H1 (cell line): ENCODE measurements at regions not wholly inside any gene's neighbourhood (a gene's known extent, or its start where the extent isn't known, plus 50 kb on each side); places are given as distances from the start of the nearest gene placed in this dataset.

ENCODE experiments used
- CTCF ChIA-PET: fragments of 300-600 bp; sonication (Branson Sonifier 250); formaldehyde crosslinking; loops from one replicate; lab custom pipeline; 2021; ENCODE audit not compliant: partially characterized antibody; lab: Charles Lee
- POLR2A ChIA-PET: fragments of 300-600 bp; sonication (Branson Sonifier 250); formaldehyde crosslinking; loops from one replicate; lab custom pipeline; 2021; ENCODE audit warnings: inconsistent platforms; ENCODE audit not compliant: partially characterized antibody; lab: Charles Lee
- DNase-seq, 2 experiments: peaks; one replicate each; pipeline versions ENCODE4 v3.0.0 to v3.0.0-alpha.2; 2010 to 2022; ENCODE audit warnings: low spot score in 2 of 2, low read depth in 1 of 2, mixed read lengths in 1 of 2
- FAIRE-seq: peaks from 2 replicates; lab custom pipeline; 2011; peaks lifted over from hg19 to GRCh38; lab: Jason Lieb, UNC
- H2AFZ ChIP-seq: 2 replicates; pipeline ENCODE4 v1.8.1; 2012; ENCODE audit warnings: low read length, inconsistent platforms
- H2AK5ac ChIP-seq: 2 replicates; pipeline ENCODE4 v1.6.1; 2013; ENCODE audit warnings: low read depth, low read length
- H2BK120ac ChIP-seq: replicated peaks from 2 replicates; pipeline ENCODE3; 2013; ENCODE audit warnings: low read depth, low read length, inconsistent platforms
- H2BK12ac ChIP-seq: 2 replicates; pipeline ENCODE4 v1.6.1; 2013; ENCODE audit warnings: low read depth, low read length
- H2BK15ac ChIP-seq: 2 replicates; pipeline ENCODE4 v1.6.1; 2013; ENCODE audit warnings: low read length
- H2BK20ac ChIP-seq: 2 replicates; pipeline ENCODE4 v1.6.1; 2013; ENCODE audit warnings: low read length
- H2BK5ac ChIP-seq: 2 replicates; pipeline ENCODE4 v1.6.1; 2013; ENCODE audit warnings: low read depth, low read length
- H3K14ac ChIP-seq: 2 replicates; pipeline ENCODE4 v1.6.1; 2013; ENCODE audit warnings: inconsistent platforms; ENCODE audit not compliant: insufficient read length
- H3K18ac ChIP-seq: 2 replicates; pipeline ENCODE4 v1.6.1; 2013; ENCODE audit warnings: low read length; ENCODE audit errors: extremely low read depth
- H3K23ac ChIP-seq: 2 replicates; pipeline ENCODE4 v1.6.1; 2013; ENCODE audit warnings: inconsistent platforms; ENCODE audit not compliant: insufficient read length
- H3K23me2 ChIP-seq: 2 replicates; pipeline ENCODE4 v1.6.1; 2013; ENCODE audit warnings: low read depth, low read length
- H3K27ac ChIP-seq: 2 replicates; pipeline ENCODE4 v1.6.1; 2011; ENCODE audit warnings: low read depth, low read length, inconsistent platforms
- H3K27me3 ChIP-seq, 4 experiments: replicated peaks in 1 of 4; 1 replicate in 1 of 4; 2 replicates in 3 of 4; pipeline versions ENCODE4 v1.6.1 to v1.8.1; 2011 to 2013; ENCODE audit warnings: low read length in 3 of 4, mild to moderate bottlenecking in 3 of 4, inconsistent platforms in 2 of 4, mixed read lengths in 2 of 4, moderate library complexity in 1 of 4; ENCODE audit not compliant: control insufficient read depth in 3 of 4, insufficient read depth in 3 of 4; ENCODE audit errors: extremely low read depth in 1 of 4
- H3K36me3 ChIP-seq, 4 experiments: 2 replicates each; pipeline versions ENCODE4 v1.6.1 to v1.8.1; 2011 to 2013; ENCODE audit warnings: mild to moderate bottlenecking in 4 of 4, low read length in 3 of 4, moderate library complexity in 2 of 4, control low read depth in 1 of 4, inconsistent platforms in 1 of 4; ENCODE audit not compliant: insufficient read depth in 4 of 4, control insufficient read depth in 2 of 4
- H3K4ac ChIP-seq: replicated peaks from 2 replicates; pipeline ENCODE3; 2013; ENCODE audit warnings: low read length, low read depth, mixed read lengths, inconsistent platforms; ENCODE audit not compliant: insufficient read length
- H3K4me1 ChIP-seq, 4 experiments: replicated peaks in 1 of 4; 1 replicate in 1 of 4; 2 replicates in 3 of 4; pipeline versions ENCODE4 v1.6.1 to v1.8.1; 2011 to 2013; ENCODE audit warnings: low read length in 3 of 4, inconsistent platforms in 2 of 4, mixed read lengths in 1 of 4; ENCODE audit not compliant: insufficient read depth in 4 of 4, control insufficient read depth in 3 of 4
- H3K4me2 ChIP-seq, 2 experiments: 2 replicates each; pipeline versions ENCODE4 v1.6.1 to v1.8.1; 2011 to 2013; ENCODE audit warnings: low read depth in 2 of 2, low read length in 2 of 2, control low read depth in 1 of 2, inconsistent platforms in 1 of 2, mild to moderate bottlenecking in 1 of 2; ENCODE audit not compliant: insufficient read depth in 1 of 2
- H3K4me3 ChIP-seq, 4 experiments: fragments of 200-600, 300-600 bp in 1 of 4; sonication (generic), shearing (Covaris generic), sonication (Bioruptor Twin) in 1 of 4; 2 replicates each; pipeline versions ENCODE4 v1.5.1 to v1.8.1; 2011 to 2016; ENCODE audit warnings: low read length in 4 of 4, low read depth in 3 of 4, control low read depth in 2 of 4, inconsistent platforms in 2 of 4, mild to moderate bottlenecking in 2 of 4, mixed read lengths in 1 of 4, moderate library complexity in 1 of 4; ENCODE audit not compliant: insufficient read depth in 2 of 4; ENCODE audit errors: extremely low read depth in 1 of 4
- H3K56ac ChIP-seq: replicated peaks from 2 replicates; pipeline ENCODE3; 2013; ENCODE audit warnings: low read depth, mild to moderate bottlenecking, mixed read lengths, low read length, inconsistent platforms; ENCODE audit not compliant: insufficient read length
- H3K79me1 ChIP-seq: 2 replicates; pipeline ENCODE4 v1.6.1; 2013; ENCODE audit warnings: low read depth, low read length, control low read depth
- H3K79me2 ChIP-seq, 2 experiments: 2 replicates each; pipeline versions ENCODE4 v1.6.1 to v1.8.1; 2012 to 2013; ENCODE audit warnings: low read length in 2 of 2, mild to moderate bottlenecking in 2 of 2, inconsistent platforms in 1 of 2; ENCODE audit not compliant: insufficient read depth in 2 of 2, control insufficient read depth in 1 of 2
- H3K9ac ChIP-seq, 4 experiments: replicated peaks in 1 of 4; 1 replicate in 1 of 4; 2 replicates in 3 of 4; pipeline versions ENCODE4 v1.6.1 to v1.8.1; 2011 to 2013; ENCODE audit warnings: low read depth in 3 of 4, low read length in 3 of 4, control low read depth in 2 of 4, mild to moderate bottlenecking in 2 of 4, moderate library complexity in 2 of 4, inconsistent platforms in 1 of 4; ENCODE audit errors: extremely low read depth in 1 of 4
- H3K9me3 ChIP-seq, 2 experiments: 2 replicates each; pipeline versions ENCODE4 v1.6.1 to v1.8.1; 2012 to 2013; ENCODE audit warnings: mild to moderate bottlenecking in 2 of 2, moderate library complexity in 2 of 2, control low read depth in 1 of 2, inconsistent platforms in 1 of 2, low read depth in 1 of 2, low read length in 1 of 2, mixed read lengths in 1 of 2; ENCODE audit not compliant: insufficient read depth in 2 of 2
- H4K20me1 ChIP-seq, 2 experiments: replicated peaks in 1 of 2; 2 replicates each; pipeline versions ENCODE3 to v1.8.1; 2011 to 2013; ENCODE audit warnings: inconsistent platforms in 2 of 2, low read length in 2 of 2, mild to moderate bottlenecking in 1 of 2; ENCODE audit not compliant: insufficient read depth in 2 of 2, control insufficient read depth in 1 of 2
- H4K5ac ChIP-seq: 2 replicates; pipeline ENCODE4 v1.6.1; 2013; ENCODE audit warnings: low read length, low read depth, mixed read lengths, inconsistent platforms; ENCODE audit not compliant: insufficient read length
- H4K8ac ChIP-seq: 2 replicates; pipeline ENCODE4 v1.8.0; 2013; ENCODE audit warnings: mild to moderate bottlenecking, moderate library complexity, low read length, inconsistent platforms; ENCODE audit not compliant: insufficient read depth; ENCODE audit errors: extremely low read depth
- H4K91ac ChIP-seq: replicated peaks from 2 replicates; pipeline ENCODE3; 2013; ENCODE audit warnings: low read length, mixed read lengths, inconsistent platforms; ENCODE audit not compliant: insufficient read length
- BACH1 ChIP-seq: IDR thresholded peaks from 2 replicates; pipeline ENCODE4 v1.6.1; 2012; ENCODE audit warnings: low read length, improper control_type of control experiment
- CBX5 ChIP-seq: fragments of 300-800, 300-1000 bp; sonication (generic); IDR thresholded peaks from 2 replicates; pipeline ENCODE4 v1.7.1; 2016; ENCODE audit warnings: antibody characterized with exemption, low read length, low read depth
- HDAC2 ChIP-seq, 2 experiments: fragments of 300-600 bp in 1 of 2; sonication (generic) in 1 of 2; IDR thresholded peaks; 2 replicates each; pipeline ENCODE4 v1.6.1; 2011 to 2012; ENCODE audit warnings: low read depth in 2 of 2, low read length in 2 of 2, mild to moderate bottlenecking in 2 of 2, moderate library complexity in 2 of 2, borderline replicate concordance in 1 of 2, inconsistent platforms in 1 of 2
- JUN ChIP-seq: IDR thresholded peaks from 2 replicates; pipeline ENCODE4 v1.6.1; 2011; ENCODE audit warnings: low read depth, mild to moderate bottlenecking, improper control_type of control experiment, low read length
- SIN3A ChIP-seq, 2 experiments: IDR thresholded peaks in 1 of 2; conservative IDR thresholded peaks in 1 of 2; 2 replicates each; pipeline ENCODE4 v1.6.1; 2011 to 2012; ENCODE audit warnings: low read length in 2 of 2, improper control_type of control experiment in 1 of 2, low read depth in 1 of 2, mild to moderate bottlenecking in 1 of 2

GRCh38 chr1:78377356-78377928, 113.3 kb upstream of the PTGFR start:
- TF ChIP-seq JUN, result no peak
- no peak for TF ChIP-seq BACH1
- TF ChIP-seq HDAC2 (IDR thresholded peaks at IDR 0.05; ENCODE audit: borderline replicate concordance in 1 of 2, low read depth in 2 of 2, low read length in 2 of 2), result no peak
- TF ChIP-seq CBX5, result no peak
- TF ChIP-seq SIN3A (conservative IDR thresholded peaks at IDR 0.05 in 1 of 2, IDR thresholded peaks at IDR 0.05 in 1 of 2; ENCODE audit: low read depth in 1 of 2, low read length in 2 of 2), result no peak
- Histone ChIP-seq H2BK120ac (no peak overlapping the region), H3K56ac (no peak overlapping the region), H4K5ac (no peak overlapping the region), H3K36me3 (no peaks in the 10 kb centered on the region), H3K18ac (no peak overlapping the region), H3K14ac (no peak overlapping the region), H3K4me1 (no peaks in the 10 kb centered on the region), H2BK12ac (no peak overlapping the region), H2BK15ac (no peak overlapping the region), H2BK5ac (no peak overlapping the region), H3K4me3 (no peak overlapping the region), H4K91ac (no peak overlapping the region), H3K4ac (no peak overlapping the region), H3K27me3 (no peaks in the 10 kb centered on the region), H4K8ac (no peak overlapping the region), H2AFZ (no peak overlapping the region), H3K79me1 (no peaks in the 10 kb centered on the region), H2AK5ac (no peak overlapping the region), H3K23me2 (no peaks in the 10 kb centered on the region), H4K20me1 (no peaks in the 10 kb centered on the region), H3K9ac (no peak overlapping the region), H3K27ac (no peak overlapping the region), H3K79me2 (no peaks in the 10 kb centered on the region), H3K4me2 (no peak overlapping the region), H3K23ac (no peak overlapping the region), H2BK20ac (no peak overlapping the region), H3K9me3 (no peaks in the 10 kb centered on the region)
- POLR2A ChIA-PET, result no interaction called here
- FAIRE-seq (no peak), DNase-seq (no peak)
- CTCF ChIA-PET, result interaction anchor here (0.8 kb wide), 1 partner anchor 44 kb away, joined by 4 read pairs; no protein-coding TSS in a partner anchor
